ENCODE measurements at regions not wholly inside any gene's neighbourhood (a gene's known extent, or its start where the extent isn't known, plus 50 kb on each side); places are given as distances from the start of the nearest gene placed in this dataset.
A peak's percentile ranks its signal among the peaks of the same experiment; 100 is the strongest.

- Histone ChIP-seq H3K9me2 (ENCODE audit: insufficient read depth) (no peaks in the 10 kb centered on the region), H3K27me3 (ENCODE audit: insufficient read depth) (no peaks in the 10 kb centered on the region; the same call in 1 of the 2 replicates), H3K79me2 (replicated peaks; ENCODE audit: insufficient read depth) (peaks cover 41% of the 10 kb centered on the region), H3K4me2 (peak overlapping the region; percentile 98), H3K4me3 (peak overlapping the region; percentile 97), H4K20me1 (replicated peaks; ENCODE audit: insufficient read depth) (peaks cover 16% of the 10 kb centered on the region), H3F3A (replicated peaks; ENCODE audit: low read depth) (0 out of 2 replicates have a peak, but pooled peaks cover 6% of the 10 kb centered on the region), H3K36me3 (ENCODE audit: insufficient read depth) (no peaks in the 10 kb centered on the region), H2AFZ (peak overlapping the region; percentile 81), H3K4me1 (ENCODE audit: insufficient read depth) (peaks cover 58% of the 10 kb centered on the region), H3K27ac (ENCODE audit: low read depth) (0 out of 2 replicates have a peak overlapping the region, but pooled peaks have one; percentile 39)
- TF ChIP-seq, protein P1, sequence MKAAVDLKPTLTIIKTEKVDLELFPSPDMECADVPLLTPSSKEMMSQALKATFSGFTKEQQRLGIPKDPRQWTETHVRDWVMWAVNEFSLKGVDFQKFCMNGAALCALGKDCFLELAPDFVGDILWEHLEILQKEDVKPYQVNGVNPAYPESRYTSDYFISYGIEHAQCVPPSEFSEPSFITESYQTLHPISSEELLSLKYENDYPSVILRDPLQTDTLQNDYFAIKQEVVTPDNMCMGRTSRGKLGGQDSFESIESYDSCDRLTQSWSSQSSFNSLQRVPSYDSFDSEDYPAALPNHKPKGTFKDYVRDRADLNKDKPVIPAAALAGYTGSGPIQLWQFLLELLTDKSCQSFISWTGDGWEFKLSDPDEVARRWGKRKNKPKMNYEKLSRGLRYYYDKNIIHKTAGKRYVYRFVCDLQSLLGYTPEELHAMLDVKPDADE (IDR thresholded peaks at IDR 0.05) = 0 out of 2 replicates have a peak, but pooled peaks have one; percentile 28
- no peak for TF ChIP-seq JUNB (IDR thresholded peaks at IDR 0.05; ENCODE audit: unreplicated experiment)
- peak; percentile 73 for DNase-seq (ENCODE audit: low spot score)
- Mint-ChIP-seq H3K4me3 (peak overlapping the region; percentile 93), H3K4me1 (peaks cover 67% of the 10 kb centered on the region), H3K36me3 (ENCODE audit: low read depth) (0 out of 3 replicates have a peak, but pooled peaks cover 3% of the 10 kb centered on the region), H3K9me3 (no peaks in the 10 kb centered on the region), H3K27ac (peak overlapping the region; percentile 91), H3K27me3 (ENCODE audit: insufficient read depth, low read depth, poor library complexity) (peaks cover 12% of the 10 kb centered on the region)
- peak; percentile 48 for ATAC-seq
Measured at GRCh38 chr1:201740086-201740541, 88.8 kb upstream of the IPO9 start.

GRCh38 chr1:201740670-201741111 lies 88.3 kb upstream of the IPO9 start:
- Histone ChIP-seq H3K79me2 (replicated peaks; ENCODE audit: insufficient read depth) (peaks cover 37% of the 10 kb centered on the region), H3K4me3 (peak overlapping the region; percentile 97), H3F3A (replicated peaks; ENCODE audit: low read depth) (0 out of 2 replicates have a peak, but pooled peaks cover 6% of the 10 kb centered on the region), H3K36me3 (ENCODE audit: insufficient read depth) (no peaks in the 10 kb centered on the region), H2AFZ (peak overlapping the region; percentile 81; the same call in 1 of the 2 replicates), H3K4me2 (peak overlapping the region; percentile 98), H3K9me2 (ENCODE audit: insufficient read depth) (no peaks in the 10 kb centered on the region), H3K4me1 (ENCODE audit: insufficient read depth) (peaks cover 55% of the 10 kb centered on the region), H3K27me3 (ENCODE audit: insufficient read depth) (no peaks in the 10 kb centered on the region; the same call in 1 of the 2 replicates), H4K20me1 (replicated peaks; ENCODE audit: insufficient read depth) (peaks cover 18% of the 10 kb centered on the region), H3K27ac (ENCODE audit: low read depth) (peak overlapping the region; percentile 39; the same call in 1 of the 2 replicates)
- H3K27ac Mint-ChIP-seq = peak overlapping the region; percentile 91
- ATAC-seq (peak; percentile 20), DNase-seq (ENCODE audit: low spot score) (peak; percentile 69)
- peaks cover 12% of the 10 kb centered on the region for H3K27me3 Mint-ChIP-seq (ENCODE audit: insufficient read depth, low read depth, poor library complexity)
- H3K4me3 Mint-ChIP-seq = peak overlapping the region; percentile 93
- H3K9me3 Mint-ChIP-seq = no peaks in the 10 kb centered on the region
- peaks cover 65% of the 10 kb centered on the region for H3K4me1 Mint-ChIP-seq
- H3K36me3 Mint-ChIP-seq (ENCODE audit: low read depth) = 0 out of 3 replicates have a peak, but pooled peaks cover 3% of the 10 kb centered on the region
- TF ChIP-seq, protein P2, sequence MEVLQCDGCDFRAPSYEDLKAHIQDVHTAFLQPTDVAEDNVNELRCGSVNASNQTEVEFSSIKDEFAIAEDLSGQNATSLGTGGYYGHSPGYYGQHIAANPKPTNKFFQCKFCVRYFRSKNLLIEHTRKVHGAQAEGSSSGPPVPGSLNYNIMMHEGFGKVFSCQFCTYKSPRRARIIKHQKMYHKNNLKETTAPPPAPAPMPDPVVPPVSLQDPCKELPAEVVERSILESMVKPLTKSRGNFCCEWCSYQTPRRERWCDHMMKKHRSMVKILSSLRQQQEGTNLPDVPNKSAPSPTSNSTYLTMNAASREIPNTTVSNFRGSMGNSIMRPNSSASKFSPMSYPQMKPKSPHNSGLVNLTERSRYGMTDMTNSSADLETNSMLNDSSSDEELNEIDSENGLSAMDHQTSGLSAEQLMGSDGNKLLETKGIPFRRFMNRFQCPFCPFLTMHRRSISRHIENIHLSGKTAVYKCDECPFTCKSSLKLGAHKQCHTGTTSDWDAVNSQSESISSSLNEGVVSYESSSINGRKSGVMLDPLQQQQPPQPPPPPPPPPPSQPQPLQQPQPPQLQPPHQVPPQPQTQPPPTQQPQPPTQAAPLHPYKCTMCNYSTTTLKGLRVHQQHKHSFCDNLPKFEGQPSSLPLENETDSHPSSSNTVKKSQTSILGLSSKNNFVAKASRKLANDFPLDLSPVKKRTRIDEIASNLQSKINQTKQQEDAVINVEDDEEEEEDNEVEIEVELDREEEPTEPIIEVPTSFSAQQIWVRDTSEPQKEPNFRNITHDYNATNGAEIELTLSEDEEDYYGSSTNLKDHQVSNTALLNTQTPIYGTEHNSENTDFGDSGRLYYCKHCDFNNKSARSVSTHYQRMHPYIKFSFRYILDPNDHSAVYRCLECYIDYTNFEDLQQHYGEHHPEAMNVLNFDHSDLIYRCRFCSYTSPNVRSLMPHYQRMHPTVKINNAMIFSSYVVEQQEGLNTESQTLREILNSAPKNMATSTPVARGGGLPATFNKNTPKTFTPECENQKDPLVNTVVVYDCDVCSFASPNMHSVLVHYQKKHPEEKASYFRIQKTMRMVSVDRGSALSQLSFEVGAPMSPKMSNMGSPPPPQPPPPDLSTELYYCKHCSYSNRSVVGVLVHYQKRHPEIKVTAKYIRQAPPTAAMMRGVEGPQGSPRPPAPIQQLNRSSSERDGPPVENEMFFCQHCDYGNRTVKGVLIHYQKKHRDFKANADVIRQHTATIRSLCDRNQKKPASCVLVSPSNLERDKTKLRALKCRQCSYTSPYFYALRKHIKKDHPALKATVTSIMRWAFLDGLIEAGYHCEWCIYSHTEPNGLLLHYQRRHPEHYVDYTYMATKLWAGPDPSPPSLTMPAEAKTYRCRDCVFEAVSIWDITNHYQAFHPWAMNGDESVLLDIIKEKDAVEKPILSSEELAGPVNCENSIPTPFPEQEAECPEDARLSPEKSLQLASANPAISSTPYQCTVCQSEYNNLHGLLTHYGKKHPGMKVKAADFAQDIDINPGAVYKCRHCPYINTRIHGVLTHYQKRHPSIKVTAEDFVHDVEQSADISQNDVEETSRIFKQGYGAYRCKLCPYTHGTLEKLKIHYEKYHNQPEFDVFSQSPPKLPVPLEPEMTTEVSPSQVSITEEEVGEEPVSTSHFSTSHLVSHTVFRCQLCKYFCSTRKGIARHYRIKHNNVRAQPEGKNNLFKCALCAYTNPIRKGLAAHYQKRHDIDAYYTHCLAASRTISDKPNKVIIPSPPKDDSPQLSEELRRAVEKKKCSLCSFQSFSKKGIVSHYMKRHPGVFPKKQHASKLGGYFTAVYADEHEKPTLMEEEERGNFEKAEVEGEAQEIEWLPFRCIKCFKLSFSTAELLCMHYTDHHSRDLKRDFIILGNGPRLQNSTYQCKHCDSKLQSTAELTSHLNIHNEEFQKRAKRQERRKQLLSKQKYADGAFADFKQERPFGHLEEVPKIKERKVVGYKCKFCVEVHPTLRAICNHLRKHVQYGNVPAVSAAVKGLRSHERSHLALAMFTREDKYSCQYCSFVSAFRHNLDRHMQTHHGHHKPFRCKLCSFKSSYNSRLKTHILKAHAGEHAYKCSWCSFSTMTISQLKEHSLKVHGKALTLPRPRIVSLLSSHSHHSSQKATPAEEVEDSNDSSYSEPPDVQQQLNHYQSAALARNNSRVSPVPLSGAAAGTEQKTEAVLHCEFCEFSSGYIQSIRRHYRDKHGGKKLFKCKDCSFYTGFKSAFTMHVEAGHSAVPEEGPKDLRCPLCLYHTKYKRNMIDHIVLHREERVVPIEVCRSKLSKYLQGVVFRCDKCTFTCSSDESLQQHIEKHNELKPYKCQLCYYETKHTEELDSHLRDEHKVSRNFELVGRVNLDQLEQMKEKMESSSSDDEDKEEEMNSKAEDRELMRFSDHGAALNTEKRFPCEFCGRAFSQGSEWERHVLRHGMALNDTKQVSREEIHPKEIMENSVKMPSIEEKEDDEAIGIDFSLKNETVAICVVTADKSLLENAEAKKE (CRISPR knock-in tag; IDR thresholded peaks at IDR 0.05) = no peak
- TF ChIP-seq EZH2 (IDR thresholded peaks at IDR 0.05; ENCODE audit: low read depth, unreplicated experiment) = no peak
- TF ChIP-seq STAT1 (IDR thresholded peaks at IDR 0.05; ENCODE audit: unreplicated experiment) = no peak
- TF ChIP-seq REST (IDR thresholded peaks at IDR 0.05; ENCODE audit: unreplicated experiment) = no peak
- no peak for TF ChIP-seq EZH2phosphoT487 (IDR thresholded peaks at IDR 0.05; ENCODE audit: unreplicated experiment)
- no peak for TF ChIP-seq JUNB (IDR thresholded peaks at IDR 0.05; ENCODE audit: unreplicated experiment)
- TF ChIP-seq POLR2AphosphoS5 (IDR thresholded peaks at IDR 0.05; ENCODE audit: low read depth) = no peak
